H9 (cell line): ENCODE measurements at regions not wholly inside any gene's neighbourhood (a gene's known extent, or its start where the extent isn't known, plus 50 kb on each side); places are given as distances from the start of the nearest gene placed in this dataset.

ENCODE experiments used
- DNase-seq: peaks from one replicate; pipeline ENCODE4 v3.0.0-alpha.2; 2017
- H2AFZ ChIP-seq: one replicate; pipeline ENCODE4 v1.6.1; 2013; ENCODE audit warnings: mild to moderate bottlenecking, low read length, control low read depth, moderate library complexity
- H2AK5ac ChIP-seq: 2 replicates; pipeline ENCODE4 v1.6.1; 2013; ENCODE audit warnings: low read length, control low read depth, mixed read lengths; ENCODE audit not compliant: insufficient read length
- H2BK120ac ChIP-seq: one replicate; pipeline ENCODE4 v1.6.1; 2013; ENCODE audit warnings: low read depth, mild to moderate bottlenecking, low read length, control low read depth, inconsistent platforms; ENCODE audit not compliant: poor library complexity, severe bottlenecking
- H2BK12ac ChIP-seq: 2 replicates; pipeline ENCODE4 v1.6.1; 2013; ENCODE audit warnings: low read length, control low read depth, mixed read lengths, low read depth; ENCODE audit not compliant: insufficient read length
- H2BK15ac ChIP-seq: 2 replicates; pipeline ENCODE4 v1.6.1; 2013; ENCODE audit warnings: low read depth, low read length, control low read depth
- H2BK20ac ChIP-seq: one replicate; pipeline ENCODE4 v1.6.1; 2013; ENCODE audit warnings: low read depth, mild to moderate bottlenecking, low read length, control low read depth, inconsistent platforms; ENCODE audit not compliant: poor library complexity, severe bottlenecking
- H2BK5ac ChIP-seq: 2 replicates; pipeline ENCODE4 v1.6.1; 2013; ENCODE audit warnings: low read length, control low read depth, mixed read lengths; ENCODE audit not compliant: insufficient read length
- H3K14ac ChIP-seq: 2 replicates; pipeline ENCODE4 v1.6.1; 2013; ENCODE audit warnings: low read length, control low read depth; ENCODE audit not compliant: insufficient read depth
- H3K18ac ChIP-seq: 2 replicates; pipeline ENCODE4 v1.6.1; 2013; ENCODE audit warnings: low read depth, mild to moderate bottlenecking, mixed read lengths, low read length, control low read depth; ENCODE audit not compliant: insufficient read length
- H3K23ac ChIP-seq: 2 replicates; pipeline ENCODE4 v1.6.1; 2013; ENCODE audit warnings: low read length, control low read depth, mixed read lengths, low read depth; ENCODE audit not compliant: insufficient read length
- H3K23me2 ChIP-seq: 2 replicates; pipeline ENCODE4 v1.6.1; 2013; ENCODE audit warnings: low read depth, mild to moderate bottlenecking, mixed read lengths, low read length, control low read depth; ENCODE audit not compliant: insufficient read length, poor library complexity, severe bottlenecking
- H3K27ac ChIP-seq: 2 replicates; pipeline ENCODE4 v1.5.1; 2013; ENCODE audit warnings: low read length, control low read depth, mixed read lengths, low read depth; ENCODE audit not compliant: insufficient read length
- H3K27me3 ChIP-seq: 2 replicates; pipeline ENCODE4 v1.6.1; 2013; ENCODE audit warnings: low read length, control low read depth, inconsistent platforms; ENCODE audit not compliant: insufficient read depth
- H3K4ac ChIP-seq: 2 replicates; pipeline ENCODE4 v1.6.1; 2013; ENCODE audit warnings: low read depth, mild to moderate bottlenecking, control low read depth, inconsistent platforms, low read length, moderate library complexity
- H3K4me1 ChIP-seq: 2 replicates; pipeline ENCODE4 v1.6.1; 2013; ENCODE audit warnings: low read length, control low read depth, inconsistent platforms; ENCODE audit not compliant: insufficient read depth
- H3K4me2 ChIP-seq: 2 replicates; pipeline ENCODE4 v1.6.1; 2013; ENCODE audit warnings: low read length, control low read depth, mixed read lengths; ENCODE audit not compliant: insufficient read length, insufficient read depth
- H3K56ac ChIP-seq: 2 replicates; pipeline ENCODE4 v1.6.1; 2013; ENCODE audit warnings: low read depth, mild to moderate bottlenecking, mixed read lengths, low read length, control low read depth; ENCODE audit not compliant: insufficient read length
- H3K79me1 ChIP-seq: 2 replicates; pipeline ENCODE4 v1.6.1; 2013; ENCODE audit warnings: low read depth, mild to moderate bottlenecking, moderate library complexity, low read length, control low read depth, inconsistent platforms; ENCODE audit not compliant: insufficient read depth, poor library complexity, severe bottlenecking
- H3K79me2 ChIP-seq: 2 replicates; pipeline ENCODE4 v1.6.1; 2013; ENCODE audit warnings: low read length, control low read depth, inconsistent platforms; ENCODE audit not compliant: insufficient read depth
- H3K9ac ChIP-seq: 2 replicates; pipeline ENCODE4 v1.6.1; 2013; ENCODE audit warnings: low read length, control low read depth, mixed read lengths; ENCODE audit not compliant: insufficient read length; ENCODE audit errors: extremely low read depth
- H3K9me3 ChIP-seq: one replicate; pipeline ENCODE4 v1.6.1; 2013; ENCODE audit warnings: low read depth, low read length, inconsistent platforms; ENCODE audit not compliant: control insufficient read depth
- H3T11ph ChIP-seq: one replicate; pipeline ENCODE4 v1.6.1; 2013; ENCODE audit warnings: mild to moderate bottlenecking, low read length, control low read depth, inconsistent platforms
- H4K20me1 ChIP-seq: one replicate; pipeline ENCODE4 v1.6.1; 2013; ENCODE audit not compliant: control insufficient read depth, insufficient read length, insufficient read depth
- H4K5ac ChIP-seq: 2 replicates; pipeline ENCODE4 v1.6.1; 2013; ENCODE audit warnings: low read depth, mild to moderate bottlenecking, mixed read lengths, low read length, control low read depth; ENCODE audit not compliant: insufficient read length
- H4K8ac ChIP-seq: replicated peaks from 2 replicates; pipeline ENCODE4 v1.6.1; 2013; ENCODE audit warnings: low read length, control low read depth, mixed read lengths, low read depth; ENCODE audit not compliant: insufficient read length
- H4K91ac ChIP-seq: 2 replicates; pipeline ENCODE4 v1.6.1; 2013; ENCODE audit warnings: low read depth, mild to moderate bottlenecking, moderate library complexity, mixed read lengths, low read length, control low read depth; ENCODE audit not compliant: insufficient read length
- H3K27ac Mint-ChIP-seq, 3 experiments: 2 replicates in 2 of 3; 3 replicates in 1 of 3; pipeline ENCODE4 v1.8.0; 2020 to 2021; ENCODE audit warnings: mixed read lengths in 3 of 3, mild to moderate bottlenecking in 1 of 3, moderate library complexity in 1 of 3
- H3K27me3 Mint-ChIP-seq: 2 replicates; pipeline ENCODE4 v1.8.0; 2021; ENCODE audit warnings: low read depth, mild to moderate bottlenecking, moderate library complexity, mixed read lengths
- H3K36me3 Mint-ChIP-seq, 3 experiments: 2 replicates in 2 of 3; 3 replicates in 1 of 3; pipeline ENCODE4 v1.8.0; 2020 to 2021; ENCODE audit warnings: low read depth in 3 of 3, mixed read lengths in 3 of 3; ENCODE audit not compliant: insufficient read depth in 1 of 3
- H3K4me1 Mint-ChIP-seq, 2 experiments: 2 replicates each; pipeline ENCODE4 v1.8.0; 2020; ENCODE audit warnings: mixed read lengths in 2 of 2
- H3K4me3 Mint-ChIP-seq, 2 experiments: 2 replicates in 1 of 2; 3 replicates in 1 of 2; pipeline ENCODE4 v1.8.0; 2020 to 2021; ENCODE audit warnings: mild to moderate bottlenecking in 2 of 2, mixed read lengths in 2 of 2, moderate library complexity in 1 of 2
- H3K9me3 Mint-ChIP-seq, 2 experiments: 2 replicates in 1 of 2; 3 replicates in 1 of 2; pipeline ENCODE4 v1.8.0; 2020; ENCODE audit warnings: mild to moderate bottlenecking in 2 of 2, mixed read lengths in 2 of 2, moderate library complexity in 1 of 2
- WGBS: extraction: QIAGEN DNeasy Blood & Tissue Kit; methylation state at CpG from one replicate; pipeline ENCODE4 v1.1.7; 2013; ENCODE audit warnings: missing lambda C conversion rate, low lambda C conversion rate, mixed read lengths; ENCODE audit not compliant: insufficient read length; ENCODE audit errors: extremely low coverage; 5-methylcytosine and 5-hydroxymethylcytosine counted together
- TF ChIP-seq, protein P1 (sequence below): fragments of 200-600 bp; sonication (generic); conservative IDR thresholded peaks from 3 replicates; pipeline ENCODE4 v1.8.0; 2021; ENCODE audit warnings: antibody characterized with exemption, mild to moderate bottlenecking

- H4K20me1 ChIP-seq = no peaks in the 10 kb centered on the region
- H3K4ac ChIP-seq = no peak overlapping the region
- Mint-ChIP-seq H3K9me3 (no peaks in the 10 kb centered on the region), H3K27ac (peak overlapping the region in 1 of 3 experiments; percentile 30; a peak in 1 of 7 replicates), H3K27me3 (no peaks in the 10 kb centered on the region), H3K4me3 (no peak overlapping the region), H3K4me1 (peaks cover 11 to 16% of the 10 kb centered on the region in 2 experiments), H3K36me3 (no peaks in the 10 kb centered on the region)
- no peak for DNase-seq
- TF ChIP-seq, protein P1, sequence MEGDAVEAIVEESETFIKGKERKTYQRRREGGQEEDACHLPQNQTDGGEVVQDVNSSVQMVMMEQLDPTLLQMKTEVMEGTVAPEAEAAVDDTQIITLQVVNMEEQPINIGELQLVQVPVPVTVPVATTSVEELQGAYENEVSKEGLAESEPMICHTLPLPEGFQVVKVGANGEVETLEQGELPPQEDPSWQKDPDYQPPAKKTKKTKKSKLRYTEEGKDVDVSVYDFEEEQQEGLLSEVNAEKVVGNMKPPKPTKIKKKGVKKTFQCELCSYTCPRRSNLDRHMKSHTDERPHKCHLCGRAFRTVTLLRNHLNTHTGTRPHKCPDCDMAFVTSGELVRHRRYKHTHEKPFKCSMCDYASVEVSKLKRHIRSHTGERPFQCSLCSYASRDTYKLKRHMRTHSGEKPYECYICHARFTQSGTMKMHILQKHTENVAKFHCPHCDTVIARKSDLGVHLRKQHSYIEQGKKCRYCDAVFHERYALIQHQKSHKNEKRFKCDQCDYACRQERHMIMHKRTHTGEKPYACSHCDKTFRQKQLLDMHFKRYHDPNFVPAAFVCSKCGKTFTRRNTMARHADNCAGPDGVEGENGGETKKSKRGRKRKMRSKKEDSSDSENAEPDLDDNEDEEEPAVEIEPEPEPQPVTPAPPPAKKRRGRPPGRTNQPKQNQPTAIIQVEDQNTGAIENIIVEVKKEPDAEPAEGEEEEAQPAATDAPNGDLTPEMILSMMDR = no peak
- H3K23ac ChIP-seq = no peak overlapping the region
- H3K27me3 ChIP-seq = no peaks in the 10 kb centered on the region
- no peak overlapping the region for H2BK12ac ChIP-seq
- no peak overlapping the region for H2BK120ac ChIP-seq
- no peak overlapping the region for H2BK15ac ChIP-seq
- no peak overlapping the region for H2BK5ac ChIP-seq
- no peak overlapping the region for H4K8ac ChIP-seq
- H2AFZ ChIP-seq = no peak overlapping the region
- no peak overlapping the region for H3K14ac ChIP-seq
- no peak overlapping the region for H3T11ph ChIP-seq
- H3K9me3 ChIP-seq = no peaks in the 10 kb centered on the region
- no peak overlapping the region for H3K18ac ChIP-seq
- H4K5ac ChIP-seq = no peak overlapping the region
- H4K91ac ChIP-seq = no peak overlapping the region
- no peaks in the 10 kb centered on the region for H3K79me2 ChIP-seq
- no peak overlapping the region for H3K27ac ChIP-seq
- H3K79me1 ChIP-seq = no peaks in the 10 kb centered on the region
- no peak overlapping the region for H3K4me2 ChIP-seq
- H3K9ac ChIP-seq = no peak overlapping the region
- H2AK5ac ChIP-seq = no peak overlapping the region
- no peak overlapping the region for H3K56ac ChIP-seq
- H2BK20ac ChIP-seq = no peak overlapping the region
- H3K4me1 ChIP-seq = no peaks in the 10 kb centered on the region
- WGBS = no CpG with 5 or more reads among the region's 9 CpGs
- no peaks in the 10 kb centered on the region for H3K23me2 ChIP-seq
Measured at GRCh38 chr9:20139763-20140290, 351.0 kb upstream of the SLC24A2 start.
